SK-N-SH (cell line): ENCODE measurements at regions not wholly inside any gene's neighbourhood (a gene's known extent, or its start where the extent isn't known, plus 50 kb on each side); places are given as distances from the start of the nearest gene placed in this dataset.

Source experiments
- CTCF ChIA-PET: fragments of 300-600, 350-600 bp; formaldehyde crosslinking; extraction: SDS; loops from one replicate; lab custom pipeline; 2021; lab: Yijun Ruan, JAX
- POLR2A ChIA-PET: fragments of 350-600 bp; sonication (Branson Sonifier 250); formaldehyde crosslinking; extraction: SDS; loops from one replicate; lab custom pipeline; 2020; ENCODE audit warnings: antibody characterized with exemption, inconsistent platforms; lab: Yijun Ruan, JAX
- DNase-seq: peaks from one replicate; pipeline ENCODE4 v3.0.0; 2012
- H2AFZ ChIP-seq: fragments of 200-600 bp; sonication (generic); 2 replicates; pipeline ENCODE4 v1.8.1; 2016; ENCODE audit warnings: antibody characterized with exemption, mild to moderate bottlenecking, low read depth
- H3F3A ChIP-seq: fragments of 200-600 bp; sonication (generic); replicated peaks from 2 replicates; pipeline ENCODE3; 2016; ENCODE audit warnings: antibody characterized with exemption, mild to moderate bottlenecking; ENCODE audit not compliant: insufficient read depth
- H3K27ac ChIP-seq, 2 experiments: fragments of 200-500 bp in 1 of 2; fragments of 200-600 bp in 1 of 2; sonication (Bioruptor generic) in 1 of 2; sonication (generic), shearing (Covaris generic) in 1 of 2; 2 replicates each; pipeline versions ENCODE4 v1.5.1 to v1.6.1; 2014 to 2016; ENCODE audit warnings: low read depth in 2 of 2, inconsistent platforms in 1 of 2, low read length in 1 of 2, mild to moderate bottlenecking in 1 of 2, mixed read lengths in 1 of 2
- H3K27me3 ChIP-seq: fragments of 200-600 bp; sonication (generic), shearing (Covaris generic); 2 replicates; pipeline ENCODE4 v1.6.1; 2016; ENCODE audit warnings: mixed run types; ENCODE audit not compliant: insufficient read depth
- H3K36me3 ChIP-seq, 2 experiments: fragments of 200-500 bp in 1 of 2; fragments of 200-600 bp in 1 of 2; sonication (Bioruptor generic) in 1 of 2; sonication (generic) in 1 of 2; replicated peaks in 1 of 2; 2 replicates each; pipeline versions ENCODE3 to v1.5.1; 2014 to 2016; ENCODE audit warnings: low read length in 1 of 2, mild to moderate bottlenecking in 1 of 2; ENCODE audit not compliant: insufficient read depth in 2 of 2, control insufficient read depth in 1 of 2
- H3K4me1 ChIP-seq, 2 experiments: fragments of 200-500 bp in 1 of 2; fragments of 200-600 bp in 1 of 2; sonication (Bioruptor generic) in 1 of 2; sonication (generic), shearing (Covaris generic) in 1 of 2; 2 replicates each; pipeline versions ENCODE4 v1.5.1 to v1.6.1; 2014 to 2016; ENCODE audit warnings: low read depth in 1 of 2, low read length in 1 of 2, mixed run types in 1 of 2; ENCODE audit not compliant: insufficient read depth in 2 of 2, control insufficient read depth in 1 of 2
- H3K4me2 ChIP-seq: fragments of 200-600 bp; sonication (generic), shearing (Covaris generic); 2 replicates; pipeline ENCODE4 v1.6.1; 2017; ENCODE audit warnings: mixed run types
- H3K4me3 ChIP-seq, 2 experiments: fragments of 200-500 bp in 1 of 2; fragments of 200-600 bp in 1 of 2; sonication (Bioruptor generic) in 1 of 2; sonication (generic), shearing (Covaris generic) in 1 of 2; 2 replicates each; pipeline versions ENCODE4 v1.5.1 to v1.8.1; 2014 to 2016; ENCODE audit warnings: low read depth in 2 of 2, inconsistent platforms in 1 of 2, low read length in 1 of 2, mild to moderate bottlenecking in 1 of 2, mixed read lengths in 1 of 2, moderate library complexity in 1 of 2
- H3K79me2 ChIP-seq: fragments of 200-600 bp; sonication (generic); 2 replicates; pipeline ENCODE4 v1.8.1; 2017; ENCODE audit warnings: mild to moderate bottlenecking; ENCODE audit not compliant: insufficient read depth
- H3K9ac ChIP-seq: fragments of 200-600 bp; sonication (generic); 2 replicates; pipeline ENCODE4 v1.6.1; 2017; ENCODE audit warnings: mixed run types
- H3K9me2 ChIP-seq: fragments of 200-600 bp; sonication (generic); 2 replicates; pipeline ENCODE4 v1.6.1; 2017; ENCODE audit warnings: mixed run types
- H3K9me3 ChIP-seq: fragments of 200-600 bp; sonication (generic); 2 replicates; pipeline ENCODE4 v1.6.1; 2017; ENCODE audit warnings: mixed run types, mild to moderate bottlenecking, moderate library complexity
- H4K20me1 ChIP-seq: fragments of 200-600 bp; sonication (generic); 2 replicates; pipeline ENCODE4 v1.6.1; 2017; ENCODE audit warnings: mild to moderate bottlenecking, mixed run types; ENCODE audit not compliant: insufficient read depth
- CHD2 ChIP-seq: fragments of 150-350 bp; IDR thresholded peaks from 2 replicates; pipeline ENCODE4 v1.6.1; 2018; ENCODE audit warnings: low read length; ENCODE audit not compliant: partially characterized antibody
- EP300 ChIP-seq, 2 experiments: IDR thresholded peaks; 2 replicates each; pipeline versions ENCODE4 v1.4.0 to v1.6.1; 2012; ENCODE audit warnings: borderline replicate concordance in 1 of 2, low read depth in 1 of 2, low read length in 1 of 2
- FOSL2 ChIP-seq: IDR thresholded peaks from 2 replicates; pipeline ENCODE4 v1.4.0; 2012; ENCODE audit warnings: low read depth, mild to moderate bottlenecking, moderate library complexity, borderline replicate concordance
- NFIC ChIP-seq: IDR thresholded peaks from 2 replicates; pipeline ENCODE4 v1.4.0; 2012; ENCODE audit warnings: borderline replicate concordance
- NRF1 ChIP-seq: IDR thresholded peaks from 2 replicates; pipeline ENCODE4 v1.6.1; 2012; ENCODE audit warnings: low read depth, mild to moderate bottlenecking, low read length
- RCOR1 ChIP-seq: fragments of 150-350 bp; IDR thresholded peaks from 2 replicates; pipeline ENCODE4 v1.6.1; 2017; ENCODE audit warnings: antibody characterized with exemption, low read length
- TEAD4 ChIP-seq: IDR thresholded peaks from 2 replicates; pipeline ENCODE4 v1.4.0; 2012; ENCODE audit warnings: mild to moderate bottlenecking, borderline replicate concordance; ENCODE audit not compliant: insufficient read depth
- YY1 ChIP-seq: IDR thresholded peaks from 2 replicates; pipeline ENCODE4 v1.4.0; 2012; ENCODE audit warnings: low read depth, mild to moderate bottlenecking
- WGBS: methylation state at CpG from one replicate; pipeline ENCODE4 v1.1.6; 2017; ENCODE audit warnings: low lambda C conversion rate; 5-methylcytosine and 5-hydroxymethylcytosine counted together
- TF ChIP-seq, protein P1 (sequence below): IDR thresholded peaks from 2 replicates; pipeline ENCODE4 v1.4.0; 2012; ENCODE audit warnings: low read depth, borderline replicate concordance
- TF ChIP-seq, protein P2 (sequence below): IDR thresholded peaks from 2 replicates; pipeline ENCODE4 v1.4.0; 2012; ENCODE audit warnings: low read depth
- TF ChIP-seq, protein P3 (sequence below): fragments of 200-600 bp; sonication (generic); IDR thresholded peaks from 2 replicates; pipeline ENCODE4 v1.6.1; 2017; ENCODE audit warnings: antibody characterized with exemption, mild to moderate bottlenecking, moderate library complexity
- TF ChIP-seq, protein P4 (sequence below): fragments of 150-350 bp; IDR thresholded peaks from 2 replicates; pipeline ENCODE4 v1.6.1; 2016; ENCODE audit warnings: mild to moderate bottlenecking, low read depth, low read length

DNA sequence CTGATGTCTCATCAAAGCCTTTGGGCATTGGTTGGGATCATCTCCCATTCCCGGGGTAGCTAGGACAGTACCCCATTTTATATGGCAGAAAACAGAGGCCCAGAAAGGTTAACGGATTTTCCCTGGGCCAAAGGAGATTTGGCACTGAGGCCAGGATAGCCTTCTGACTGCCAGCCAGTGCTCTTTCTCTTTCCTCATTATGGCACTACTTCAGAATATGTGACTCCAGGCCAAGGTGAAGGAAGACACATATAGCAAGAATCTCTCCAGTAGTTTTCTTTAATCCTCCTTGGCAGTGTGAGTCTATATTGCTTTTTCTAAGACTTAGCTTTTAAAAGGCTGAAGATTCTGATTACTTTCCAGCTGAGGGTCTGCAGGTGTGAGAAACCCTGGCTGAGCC is 94.8 kb upstream of the AMOTL1 start:
- Histone ChIP-seq H3K4me1 (no peaks in the 10 kb centered on the region), H3K9me2 (no peaks in the 10 kb centered on the region), H3K36me3 (no peaks in the 10 kb centered on the region), H2AFZ (no peak overlapping the region), H3K4me2 (no peak overlapping the region), H3K9ac (no peak overlapping the region), H3K27ac (no peak overlapping the region), H3K79me2 (no peaks in the 10 kb centered on the region), H3K4me3 (no peak overlapping the region), H3K9me3 (no peaks in the 10 kb centered on the region), H3K27me3 (no peaks in the 10 kb centered on the region), H3F3A (no peaks in the 10 kb centered on the region), H4K20me1 (no peaks in the 10 kb centered on the region)
- no peak for DNase-seq
- CTCF ChIA-PET = interaction anchor here (1.0 to 1.7 kb wide), 3 partner anchors 22 to 68 kb away, joined by 3 to 6 read pairs (median 4); no protein-coding TSS in a partner anchor
- WGBS = 44% methylated on average over 2 of the region's 2 CpGs
- POLR2A ChIA-PET = no interaction called here
- no peak for TF ChIP-seq CHD2
- TF ChIP-seq, protein P1, sequence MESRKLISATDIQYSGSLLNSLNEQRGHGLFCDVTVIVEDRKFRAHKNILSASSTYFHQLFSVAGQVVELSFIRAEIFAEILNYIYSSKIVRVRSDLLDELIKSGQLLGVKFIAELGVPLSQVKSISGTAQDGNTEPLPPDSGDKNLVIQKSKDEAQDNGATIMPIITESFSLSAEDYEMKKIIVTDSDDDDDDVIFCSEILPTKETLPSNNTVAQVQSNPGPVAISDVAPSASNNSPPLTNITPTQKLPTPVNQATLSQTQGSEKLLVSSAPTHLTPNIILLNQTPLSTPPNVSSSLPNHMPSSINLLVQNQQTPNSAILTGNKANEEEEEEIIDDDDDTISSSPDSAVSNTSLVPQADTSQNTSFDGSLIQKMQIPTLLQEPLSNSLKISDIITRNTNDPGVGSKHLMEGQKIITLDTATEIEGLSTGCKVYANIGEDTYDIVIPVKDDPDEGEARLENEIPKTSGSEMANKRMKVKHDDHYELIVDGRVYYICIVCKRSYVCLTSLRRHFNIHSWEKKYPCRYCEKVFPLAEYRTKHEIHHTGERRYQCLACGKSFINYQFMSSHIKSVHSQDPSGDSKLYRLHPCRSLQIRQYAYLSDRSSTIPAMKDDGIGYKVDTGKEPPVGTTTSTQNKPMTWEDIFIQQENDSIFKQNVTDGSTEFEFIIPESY = no peak

DNA sequence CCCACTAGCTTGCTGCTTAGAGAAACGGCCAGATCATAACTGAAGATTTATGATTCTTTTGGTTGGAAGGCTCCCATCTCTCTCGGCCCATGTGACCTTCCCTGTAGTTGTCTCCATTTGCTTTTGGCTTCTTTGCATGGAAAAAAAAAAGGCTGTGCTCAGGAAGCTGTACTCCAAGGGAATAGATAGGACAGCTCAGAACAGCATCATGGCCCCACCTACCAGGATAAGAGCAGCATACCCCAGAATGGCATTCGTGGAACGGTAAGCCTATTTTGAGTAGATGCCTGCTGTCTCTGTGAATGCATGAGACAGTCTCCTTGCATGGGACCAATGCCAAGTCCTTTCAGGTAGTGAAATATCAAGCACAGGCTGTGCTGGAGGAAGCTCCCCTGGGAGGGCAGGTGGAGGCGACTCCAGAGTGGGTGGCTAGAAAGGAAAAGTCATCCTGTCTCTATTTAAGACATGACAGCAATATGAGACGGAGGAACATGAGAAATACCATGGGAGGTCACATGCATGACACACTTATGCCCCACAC is 94.1 kb upstream of the AMOTL1 start:
- H3K27me3 ChIP-seq = no peaks in the 10 kb centered on the region
- no peak overlapping the region for H2AFZ ChIP-seq
- CTCF ChIA-PET = interaction anchor here (1.0 to 1.1 kb wide), 2 partner anchors 21 to 51 kb away, joined by 3 to 4 read pairs; no protein-coding TSS in a partner anchor
- no peaks in the 10 kb centered on the region for H3F3A ChIP-seq
- H3K27ac ChIP-seq = no peak overlapping the region
- no peaks in the 10 kb centered on the region for H3K36me3 ChIP-seq
- POLR2A ChIA-PET = no interaction called here
- no peaks in the 10 kb centered on the region for H3K9me3 ChIP-seq
- no peak overlapping the region for H3K4me2 ChIP-seq
- no peak overlapping the region for H3K4me3 ChIP-seq
- no peaks in the 10 kb centered on the region for H3K9me2 ChIP-seq
- no peaks in the 10 kb centered on the region for H4K20me1 ChIP-seq
- H3K79me2 ChIP-seq = no peaks in the 10 kb centered on the region
- WGBS = 46% methylated on average over 6 of the region's 6 CpGs
- H3K4me1 ChIP-seq = no peaks in the 10 kb centered on the region
- H3K9ac ChIP-seq = no peak overlapping the region
- DNase-seq = no peak
- TF ChIP-seq NRF1 (no peak), RCOR1 (no peak), NFIC (no peak), TEAD4 (no peak), EP300 (IDR thresholded peaks at IDR 0.05; ENCODE audit: borderline replicate concordance in 1 of 2, low read depth in 1 of 2, low read length in 1 of 2) (no peak), YY1 (no peak), FOSL2 (no peak)
- TF ChIP-seq, protein P2, sequence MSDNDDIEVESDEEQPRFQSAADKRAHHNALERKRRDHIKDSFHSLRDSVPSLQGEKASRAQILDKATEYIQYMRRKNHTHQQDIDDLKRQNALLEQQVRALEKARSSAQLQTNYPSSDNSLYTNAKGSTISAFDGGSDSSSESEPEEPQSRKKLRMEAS = no peak
- TF ChIP-seq, protein P1 = no peak
- TF ChIP-seq, protein P3, sequence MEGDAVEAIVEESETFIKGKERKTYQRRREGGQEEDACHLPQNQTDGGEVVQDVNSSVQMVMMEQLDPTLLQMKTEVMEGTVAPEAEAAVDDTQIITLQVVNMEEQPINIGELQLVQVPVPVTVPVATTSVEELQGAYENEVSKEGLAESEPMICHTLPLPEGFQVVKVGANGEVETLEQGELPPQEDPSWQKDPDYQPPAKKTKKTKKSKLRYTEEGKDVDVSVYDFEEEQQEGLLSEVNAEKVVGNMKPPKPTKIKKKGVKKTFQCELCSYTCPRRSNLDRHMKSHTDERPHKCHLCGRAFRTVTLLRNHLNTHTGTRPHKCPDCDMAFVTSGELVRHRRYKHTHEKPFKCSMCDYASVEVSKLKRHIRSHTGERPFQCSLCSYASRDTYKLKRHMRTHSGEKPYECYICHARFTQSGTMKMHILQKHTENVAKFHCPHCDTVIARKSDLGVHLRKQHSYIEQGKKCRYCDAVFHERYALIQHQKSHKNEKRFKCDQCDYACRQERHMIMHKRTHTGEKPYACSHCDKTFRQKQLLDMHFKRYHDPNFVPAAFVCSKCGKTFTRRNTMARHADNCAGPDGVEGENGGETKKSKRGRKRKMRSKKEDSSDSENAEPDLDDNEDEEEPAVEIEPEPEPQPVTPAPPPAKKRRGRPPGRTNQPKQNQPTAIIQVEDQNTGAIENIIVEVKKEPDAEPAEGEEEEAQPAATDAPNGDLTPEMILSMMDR = no peak
- TF ChIP-seq, protein P4, sequence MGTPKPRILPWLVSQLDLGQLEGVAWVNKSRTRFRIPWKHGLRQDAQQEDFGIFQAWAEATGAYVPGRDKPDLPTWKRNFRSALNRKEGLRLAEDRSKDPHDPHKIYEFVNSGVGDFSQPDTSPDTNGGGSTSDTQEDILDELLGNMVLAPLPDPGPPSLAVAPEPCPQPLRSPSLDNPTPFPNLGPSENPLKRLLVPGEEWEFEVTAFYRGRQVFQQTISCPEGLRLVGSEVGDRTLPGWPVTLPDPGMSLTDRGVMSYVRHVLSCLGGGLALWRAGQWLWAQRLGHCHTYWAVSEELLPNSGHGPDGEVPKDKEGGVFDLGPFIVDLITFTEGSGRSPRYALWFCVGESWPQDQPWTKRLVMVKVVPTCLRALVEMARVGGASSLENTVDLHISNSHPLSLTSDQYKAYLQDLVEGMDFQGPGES = no peak
